Epithelial cell of prostate (primary cell): ENCODE measurements at regions not wholly inside any gene's neighbourhood (a gene's known extent, or its start where the extent isn't known, plus 50 kb on each side); places are given as distances from the start of the nearest gene placed in this dataset.

Experiments
- DNase-seq: peaks from one replicate; pipeline ENCODE4 v3.0.0-alpha.2; 2011; ENCODE audit warnings: low read depth, low spot score
- H3K27ac ChIP-seq: fragments of 450-650 bp; 2 replicates; pipeline ENCODE4 v1.5.1; 2017; ENCODE audit warnings: mild to moderate bottlenecking

DNA sequence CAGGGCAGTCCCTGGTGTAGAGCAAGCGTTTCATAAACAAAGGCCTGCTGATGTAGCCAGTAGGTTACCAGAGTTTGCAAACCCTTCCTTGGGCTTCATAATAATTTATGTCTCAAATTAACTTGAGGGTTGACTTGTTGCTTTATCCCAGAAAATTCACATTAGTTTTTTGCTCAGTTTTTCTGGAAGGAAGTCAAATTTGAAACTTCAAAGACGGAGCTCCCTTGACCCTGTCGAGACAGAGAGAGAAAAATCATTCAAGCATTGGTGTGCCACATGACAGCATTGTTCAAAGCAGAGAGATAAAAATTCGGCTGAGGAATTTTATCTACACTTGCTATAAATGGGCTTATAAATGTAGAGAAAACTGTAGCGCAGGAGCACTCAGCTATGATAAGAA is 627.7 kb downstream of the TNS3 start:
- no peak overlapping the region for H3K27ac ChIP-seq
- DNase-seq, result no peak

DNA sequence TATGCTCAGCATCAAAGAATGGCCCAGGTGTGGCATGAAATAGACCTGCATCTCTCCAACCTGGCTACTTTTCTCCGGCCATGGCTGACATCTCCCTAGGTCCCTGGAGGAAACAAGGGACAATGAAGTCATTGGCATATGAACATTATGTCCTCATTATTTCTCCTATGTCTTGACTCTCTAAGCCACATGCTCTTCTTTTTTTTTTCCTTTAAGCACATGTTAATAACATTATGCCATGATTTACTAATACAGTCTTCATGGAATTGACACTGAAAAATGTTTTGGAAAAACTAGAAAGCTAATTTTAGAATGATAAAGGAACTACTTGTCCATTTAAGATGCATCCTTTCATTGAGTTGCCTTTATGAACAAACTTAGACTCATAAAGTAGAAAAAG is 628.9 kb downstream of the TNS3 start:
- H3K27ac ChIP-seq, result no peak overlapping the region
- no peak for DNase-seq

DNA sequence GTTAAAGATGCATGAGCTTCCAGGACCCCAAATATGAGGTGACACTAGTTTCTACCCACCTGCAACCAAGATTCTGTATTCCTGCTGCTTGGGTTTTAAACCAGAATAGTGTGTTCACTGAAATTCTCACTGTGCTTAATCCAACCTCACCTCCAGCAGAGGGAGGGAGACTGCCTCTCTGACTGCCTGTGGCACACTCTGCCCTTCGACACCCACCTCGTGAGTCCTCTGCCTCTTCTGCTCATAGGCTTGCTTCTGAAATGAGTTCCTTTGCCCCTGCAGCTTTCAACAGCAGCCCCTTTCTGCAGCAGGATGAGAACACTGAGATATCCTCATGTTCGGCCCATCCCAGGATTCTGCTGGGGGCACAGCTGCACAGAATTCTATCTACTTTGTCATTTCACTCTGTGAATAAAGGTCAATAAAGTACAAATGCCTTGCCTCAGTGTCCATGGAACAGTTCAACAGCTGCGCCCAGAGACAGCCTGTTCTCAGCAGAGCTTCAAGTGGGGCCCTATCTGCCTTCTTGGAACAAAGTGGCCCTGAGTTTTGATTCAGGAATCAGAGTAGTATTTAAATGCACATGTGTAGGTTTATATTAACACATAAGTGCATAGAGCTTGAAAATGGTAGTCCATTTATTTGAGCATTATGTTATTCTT is 632.5 kb downstream of the TNS3 start:
- DNase-seq, result no peak
- no peak overlapping the region for H3K27ac ChIP-seq

DNA sequence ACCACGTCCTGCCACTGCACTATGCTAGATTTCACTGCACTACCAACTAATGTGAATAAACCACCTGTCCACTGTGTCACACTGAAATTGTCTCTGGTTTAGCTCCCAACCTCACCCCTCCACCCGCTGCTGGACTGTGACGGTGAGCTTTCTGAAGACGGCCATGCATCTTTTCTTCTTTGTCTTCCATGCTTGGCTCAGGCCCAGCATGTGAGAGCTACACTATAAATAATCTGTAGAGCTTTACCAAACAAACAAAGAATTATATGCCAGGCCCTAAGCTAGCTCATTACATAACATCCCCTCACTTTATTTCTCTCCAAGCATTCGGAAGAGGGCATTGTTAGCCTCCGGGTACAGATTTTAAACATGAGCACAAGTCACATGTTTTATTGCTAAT is 633.2 kb downstream of the TNS3 start:
- H3K27ac ChIP-seq, result no peak overlapping the region
- no peak for DNase-seq

DNA sequence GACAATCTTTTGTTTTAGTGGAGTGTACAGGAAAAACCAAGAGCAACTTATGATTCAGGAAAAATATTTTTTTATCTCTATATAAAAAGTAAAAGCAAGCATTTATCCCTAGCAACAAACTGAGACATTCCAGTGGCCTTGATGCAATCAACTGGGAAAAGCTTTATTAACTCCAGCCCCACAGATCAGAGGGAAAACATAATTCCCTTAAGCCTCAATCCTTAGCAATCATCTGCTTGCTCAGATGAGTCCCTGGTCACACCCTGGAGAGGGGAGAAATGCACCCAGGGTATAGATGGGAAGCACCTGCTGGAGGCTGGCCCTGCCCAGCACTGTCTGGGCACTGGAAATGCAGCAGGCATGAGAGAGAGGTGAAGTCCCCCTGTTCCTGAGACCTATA is 636.6 kb downstream of the TNS3 start:
- H3K27ac ChIP-seq, result no peak overlapping the region
- DNase-seq, result no peak

DNA sequence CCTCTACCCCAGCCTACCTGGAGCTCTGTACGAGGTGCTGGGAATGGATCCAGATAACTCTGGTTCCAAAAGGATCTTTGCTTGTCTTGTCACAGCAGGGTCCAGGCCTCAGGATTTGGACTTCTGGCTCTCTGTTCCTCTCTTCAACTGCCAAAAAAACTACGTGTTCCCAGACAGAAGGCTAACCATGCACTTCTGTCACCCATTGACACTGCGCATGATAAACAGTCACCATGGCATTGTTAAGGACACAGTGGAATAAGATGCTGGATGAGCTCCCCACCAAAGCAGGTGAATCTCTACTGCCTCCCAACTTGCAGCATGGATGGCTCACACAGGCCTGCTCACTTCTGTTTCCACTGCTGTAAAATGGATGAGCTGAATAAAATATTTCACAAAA is 637.9 kb downstream of the TNS3 start:
- no peak for DNase-seq
- H3K27ac ChIP-seq, result no peak overlapping the region

DNA sequence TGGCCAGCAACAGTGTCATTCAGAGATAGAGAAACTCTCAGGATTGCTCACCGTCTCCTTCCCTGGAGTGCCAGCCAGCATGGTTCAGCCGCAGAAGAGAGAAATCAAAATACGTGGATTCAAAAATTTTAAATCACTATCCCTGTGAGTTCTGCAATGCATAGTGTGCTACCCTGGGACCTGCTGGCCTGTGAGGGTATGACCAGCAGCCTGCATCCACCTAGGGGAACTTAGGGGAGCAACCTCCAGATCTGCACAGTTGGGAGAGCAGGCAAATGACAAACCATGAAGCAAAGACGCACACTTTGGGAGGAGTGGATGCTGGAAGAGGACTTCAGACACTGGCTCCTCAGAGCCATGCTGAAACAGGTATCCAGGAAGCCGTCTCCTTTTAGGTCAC is 639.3 kb downstream of the TNS3 start:
- no peak overlapping the region for H3K27ac ChIP-seq
- no peak for DNase-seq

DNA sequence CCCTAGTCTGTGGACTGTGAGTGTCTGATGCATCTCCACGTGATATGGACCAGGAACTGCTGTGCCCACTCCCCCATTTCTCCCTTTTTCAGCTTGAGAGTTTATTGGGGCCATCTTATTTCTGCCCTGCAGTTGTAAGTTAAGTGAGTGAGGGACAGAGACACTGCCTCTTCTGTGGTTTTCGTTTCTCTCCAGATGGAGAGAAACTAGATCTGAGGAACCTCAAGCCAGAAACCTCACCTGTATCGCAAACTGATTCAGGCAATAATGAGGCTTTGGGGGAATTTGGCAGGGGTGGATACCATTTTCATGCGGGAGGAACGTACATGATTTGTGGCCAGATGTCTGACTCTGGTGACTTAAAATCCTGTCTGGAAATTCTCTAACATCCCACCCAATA is 641.7 kb downstream of the TNS3 start:
- DNase-seq, result no peak
- no peak overlapping the region for H3K27ac ChIP-seq

DNA sequence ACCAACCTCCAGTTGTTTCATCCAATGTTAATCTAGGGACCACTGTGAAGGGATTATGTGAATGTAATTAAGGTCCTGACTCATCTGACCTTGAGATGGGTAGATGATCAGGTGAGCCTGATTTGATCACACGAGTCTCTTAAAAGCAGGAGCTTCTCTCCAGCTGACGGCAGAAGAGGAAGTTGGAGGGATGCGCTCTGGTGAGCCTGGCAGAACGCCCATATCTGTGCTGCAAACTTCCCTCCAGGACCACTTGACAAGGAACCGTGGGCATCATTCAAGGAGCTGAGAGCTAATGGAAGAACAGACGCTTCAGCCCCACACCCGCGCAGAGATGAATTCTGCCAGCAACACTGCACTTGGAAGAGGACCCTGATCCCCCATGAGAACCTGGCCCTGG is 642.4 kb downstream of the TNS3 start:
- DNase-seq, result no peak
- H3K27ac ChIP-seq, result no peak overlapping the region

DNA sequence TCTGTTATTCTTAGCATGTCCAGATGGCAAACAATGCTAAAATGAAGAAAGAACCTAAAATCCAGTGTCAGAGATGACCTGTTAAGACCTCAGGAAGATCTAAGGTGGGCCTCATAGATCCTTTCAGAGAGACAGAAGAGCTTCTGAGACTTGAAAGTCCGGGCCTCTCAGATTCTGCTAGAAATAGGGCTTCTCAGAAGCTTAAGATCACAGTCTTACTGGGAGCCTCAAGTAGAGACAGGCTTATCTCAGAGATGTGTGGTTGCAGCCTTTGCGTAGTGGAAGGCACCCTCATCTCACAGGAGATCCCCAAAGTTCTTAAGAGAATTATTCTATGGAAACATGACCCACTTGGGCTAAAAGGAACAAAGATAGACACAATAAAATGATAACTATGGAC is 642.8 kb downstream of the TNS3 start:
- H3K27ac ChIP-seq, result no peak overlapping the region

DNA sequence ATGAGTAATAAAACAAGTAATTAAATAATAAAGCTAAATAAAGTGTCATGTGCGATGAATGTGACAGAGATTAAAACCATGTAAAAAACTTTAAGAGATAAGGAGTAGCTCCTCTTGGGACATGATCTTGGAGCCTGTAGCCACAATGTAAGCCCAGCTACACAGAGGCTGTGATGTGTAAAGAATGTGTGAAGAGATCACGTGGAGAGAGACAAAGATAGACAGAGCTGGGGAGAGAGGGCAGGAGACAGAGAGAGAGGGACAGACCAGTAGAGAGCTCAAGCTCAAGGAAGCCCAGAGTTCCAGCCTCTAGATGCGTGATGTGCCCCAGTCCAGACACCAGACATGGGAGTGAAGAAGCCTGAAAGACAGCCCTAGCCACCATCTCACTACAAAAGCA is 644.1 kb downstream of the TNS3 start:
- no peak overlapping the region for H3K27ac ChIP-seq
- DNase-seq, result no peak

More for the DNA sequence above, 642.8 kb downstream of the TNS3 start:
- DNase-seq, result no peak

DNA sequence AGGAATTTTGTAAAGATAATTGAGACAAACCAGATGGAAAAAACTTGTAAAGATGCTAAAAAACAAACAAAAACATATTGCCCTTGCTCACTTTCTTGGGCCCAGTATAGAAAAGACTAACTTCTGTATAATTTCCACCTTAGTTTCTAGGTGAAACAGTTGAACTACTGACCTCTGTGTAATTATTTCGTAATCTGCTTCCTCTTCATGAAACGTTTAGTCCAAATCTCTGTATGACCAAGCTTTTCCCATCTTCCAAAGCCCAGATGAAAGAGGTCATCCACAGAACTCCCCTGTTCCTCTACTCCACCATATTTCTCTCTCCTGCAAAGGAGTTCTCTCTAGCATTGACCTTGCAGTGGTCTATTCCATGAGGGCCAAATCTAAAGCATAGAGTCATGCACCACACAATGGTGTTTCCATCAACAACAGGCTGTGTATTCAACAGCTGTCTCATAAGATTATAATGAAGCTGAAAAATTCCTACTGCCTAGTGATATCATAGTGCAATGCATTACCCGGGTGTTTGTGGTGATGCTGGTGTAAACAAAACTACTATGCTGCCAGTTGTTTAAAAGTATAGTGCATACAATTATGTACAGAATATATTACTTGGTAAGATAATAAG is 647.6 kb downstream of the TNS3 start:
- H3K27ac ChIP-seq, result peak overlapping the region; percentile 95
- DNase-seq, result no peak

DNA sequence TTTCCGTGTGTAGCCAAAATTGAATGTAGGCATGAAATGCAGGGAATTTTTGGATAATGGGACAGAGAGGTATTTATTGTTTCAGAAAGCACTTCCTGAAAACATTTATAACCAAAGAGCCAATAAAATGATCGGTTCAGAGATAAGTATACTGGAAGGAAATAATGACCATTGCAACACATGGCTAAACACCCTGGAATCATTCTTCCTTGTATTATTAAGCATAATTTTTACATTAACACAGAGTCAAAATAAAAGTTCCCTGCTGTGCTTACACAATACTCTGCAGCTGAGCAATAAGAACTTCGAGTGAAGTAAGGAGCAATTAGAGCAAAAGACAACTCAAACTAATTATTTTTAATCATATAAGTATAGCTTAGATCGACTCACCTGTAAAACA is 648.3 kb downstream of the TNS3 start:
- peak overlapping the region; percentile 95 for H3K27ac ChIP-seq
- DNase-seq, result no peak

DNA sequence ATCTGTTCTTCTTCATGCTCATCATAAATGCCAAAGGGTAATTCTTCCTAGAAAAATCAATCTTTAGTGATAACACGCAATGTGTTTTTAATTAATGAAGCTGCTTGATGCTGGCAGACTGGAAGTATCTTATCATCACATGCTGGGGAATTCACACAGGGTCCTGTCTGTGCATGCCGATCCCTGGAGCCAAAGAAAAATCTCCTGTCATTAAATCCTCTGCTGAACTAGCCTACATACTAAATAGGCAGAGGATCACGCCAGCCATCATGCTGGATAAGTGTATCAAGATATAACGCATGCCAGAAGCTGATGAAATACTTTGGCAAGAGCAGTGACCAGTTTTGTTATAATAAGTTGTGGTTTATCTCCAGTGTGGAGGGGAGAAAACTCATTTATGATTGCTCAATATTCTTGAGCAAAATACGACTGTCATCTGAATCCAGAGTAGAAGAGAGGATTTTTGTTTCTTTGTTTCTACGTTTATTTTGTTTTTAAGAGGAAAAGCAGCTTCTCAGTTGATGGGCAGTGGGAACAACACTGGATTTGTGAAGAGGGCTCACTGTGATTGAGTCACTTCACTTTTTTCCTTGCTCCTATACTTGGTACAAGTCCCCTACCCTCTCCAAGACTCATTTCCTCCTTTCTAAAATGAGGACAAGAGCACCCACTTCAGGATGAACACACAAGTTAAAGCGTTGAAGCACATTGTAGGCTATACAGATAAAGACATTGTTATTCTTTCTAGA is 649.1 kb downstream of the TNS3 start:
- peak; percentile 53 for DNase-seq
- H3K27ac ChIP-seq, result peak overlapping the region; percentile 95

DNA sequence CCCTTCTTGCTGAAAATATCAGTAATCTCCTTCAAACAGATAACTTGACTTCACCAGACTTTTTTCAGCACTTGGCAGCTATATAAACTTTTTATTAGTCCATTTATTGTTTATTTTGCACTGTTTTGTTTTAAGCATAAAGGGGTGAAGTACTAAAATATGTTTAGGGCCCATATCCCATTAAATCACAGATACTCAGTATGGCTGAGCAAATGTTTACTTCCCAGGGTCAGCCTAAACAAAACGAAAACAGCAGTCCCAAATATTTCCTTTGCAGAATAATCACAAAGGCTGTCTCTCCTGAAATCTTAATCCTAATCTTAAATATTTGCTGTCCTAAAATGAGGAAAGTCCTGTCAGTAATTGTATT is 649.6 kb downstream of the TNS3 start:
- DNase-seq, result no peak
- H3K27ac ChIP-seq, result peak overlapping the region; percentile 95

DNA sequence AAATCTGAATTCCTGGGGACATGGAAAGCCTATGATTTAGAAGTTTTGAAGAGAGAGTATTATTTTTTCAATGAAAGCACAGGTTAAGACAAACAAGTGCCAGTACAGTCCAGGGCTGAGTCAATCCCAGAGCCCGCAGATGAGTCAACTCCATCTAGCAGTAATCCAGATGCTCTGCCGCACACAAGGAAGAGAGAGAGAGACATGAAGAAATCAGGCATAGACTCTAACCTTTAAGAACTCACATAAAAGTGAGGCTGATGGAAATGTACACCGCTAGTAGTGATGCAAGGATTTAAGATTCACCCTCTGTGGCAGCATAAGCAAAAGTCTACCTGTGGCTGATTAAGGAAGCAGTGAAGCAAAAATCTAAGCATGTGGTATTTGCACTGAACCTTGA is 651.5 kb downstream of the TNS3 start:
- DNase-seq, result peak; percentile 88
- H3K27ac ChIP-seq, result peak overlapping the region; percentile 95

DNA sequence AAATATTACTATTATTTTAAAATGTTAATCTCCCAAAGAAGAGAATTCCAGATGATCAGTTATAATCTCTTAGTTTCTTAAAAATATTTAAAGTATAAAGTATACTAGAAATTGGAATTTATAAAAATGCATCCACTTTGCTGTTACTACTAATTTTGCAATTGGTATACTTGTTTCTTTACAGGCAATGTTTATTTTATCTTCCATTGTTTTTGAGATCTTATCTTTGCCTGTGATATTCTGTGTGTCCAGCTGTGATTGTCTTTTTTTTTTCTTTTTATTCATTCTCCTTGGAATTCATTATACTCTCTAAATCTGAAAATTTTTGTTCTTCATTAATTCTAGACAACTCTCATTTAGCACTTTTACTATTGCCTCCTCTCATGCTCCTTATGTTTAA is 652.6 kb downstream of the TNS3 start:
- H3K27ac ChIP-seq, result no peak overlapping the region
- no peak for DNase-seq

DNA sequence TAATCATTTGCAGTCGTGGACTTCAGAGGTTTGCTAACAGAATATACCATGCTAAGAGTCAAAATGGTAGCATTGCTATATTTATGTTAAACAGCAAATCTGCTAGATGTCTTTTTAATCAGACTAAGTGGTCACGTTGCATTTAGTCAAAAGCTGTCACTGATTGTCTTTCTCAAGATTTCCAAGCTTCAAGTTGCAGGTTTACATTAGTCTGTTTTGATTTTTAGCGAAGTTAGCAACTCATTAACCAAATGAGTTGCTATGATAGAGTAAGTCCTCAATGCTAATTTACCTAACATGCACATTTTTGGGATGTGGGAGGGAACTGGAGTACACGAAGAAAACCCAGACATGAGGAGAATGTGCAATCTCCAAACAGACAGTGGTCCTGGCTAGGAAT is 653.2 kb downstream of the TNS3 start:
- DNase-seq, result no peak
- no peak overlapping the region for H3K27ac ChIP-seq

DNA sequence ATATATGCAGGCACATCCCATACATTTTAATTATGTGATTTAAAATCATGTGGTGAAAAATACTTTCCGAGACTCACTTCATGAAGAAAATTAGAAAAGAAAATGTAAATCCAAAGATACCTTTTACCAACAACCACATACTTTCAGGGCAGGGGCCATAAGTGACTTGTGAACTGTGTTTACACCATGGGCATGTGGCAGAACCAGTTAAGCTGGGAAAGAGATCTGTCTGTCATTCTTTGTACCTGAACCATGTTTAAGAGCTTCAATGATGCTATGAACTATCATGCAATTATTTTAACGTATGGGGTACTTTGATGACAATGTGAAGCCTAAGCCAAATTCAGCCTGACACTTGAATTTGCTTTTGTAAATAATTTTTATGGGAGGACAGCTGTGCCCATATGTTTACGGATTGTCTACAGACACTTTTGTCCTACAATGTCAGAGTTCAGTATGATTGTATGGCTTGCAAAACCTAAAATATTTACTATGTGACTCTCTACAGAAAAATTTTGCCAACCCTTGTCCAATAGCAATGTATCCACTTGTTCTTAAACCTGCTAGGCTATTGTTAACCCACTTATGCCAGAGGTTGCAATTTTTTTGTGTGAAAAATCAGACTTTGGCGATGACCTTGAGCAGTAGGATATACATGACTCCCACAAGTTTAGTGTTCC is 654.6 kb downstream of the TNS3 start:
- no peak for DNase-seq
- no peak overlapping the region for H3K27ac ChIP-seq

DNA sequence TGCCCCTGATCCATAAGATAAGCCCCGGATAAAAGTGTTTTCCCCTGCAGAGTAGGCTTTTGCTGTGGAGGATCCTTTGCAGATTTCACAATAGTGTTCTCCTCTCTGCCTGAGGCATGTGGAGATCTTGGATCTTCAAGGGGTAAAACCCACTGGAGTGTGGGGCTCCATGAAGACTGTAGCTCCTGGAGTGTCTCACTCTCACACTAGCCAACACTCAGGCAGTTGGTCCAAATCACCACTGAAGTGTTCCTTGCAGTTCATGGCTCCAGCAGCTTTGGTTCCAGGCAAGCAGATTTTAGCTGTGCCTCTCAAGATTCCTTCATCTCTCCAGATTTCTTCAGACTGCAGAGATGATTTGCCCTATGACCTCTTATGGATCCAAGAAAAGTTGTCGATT is 665.3 kb downstream of the TNS3 start:
- no peak for DNase-seq
- H3K27ac ChIP-seq, result no peak overlapping the region

DNA sequence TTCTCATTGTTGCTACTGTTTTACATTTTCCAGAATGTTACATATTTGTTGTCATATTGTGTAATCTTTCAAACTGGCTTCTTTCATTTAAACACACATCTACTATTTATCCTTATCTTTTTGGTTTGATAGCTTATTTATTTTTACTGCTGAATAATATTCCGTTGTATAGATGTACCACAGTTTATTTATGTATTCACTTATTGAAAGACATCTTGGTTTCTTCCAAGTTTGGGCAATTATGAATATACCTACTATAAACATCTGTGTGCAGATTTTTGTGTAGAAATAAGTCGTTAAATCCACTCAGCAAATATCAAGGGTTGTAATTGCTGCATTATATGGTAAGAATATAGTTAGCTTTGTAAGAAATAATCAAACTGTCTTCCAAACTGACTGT is 669.2 kb downstream of the TNS3 start:
- no peak for DNase-seq
- H3K27ac ChIP-seq, result no peak overlapping the region
